Hepatocyte (in vitro differentiated cells): ENCODE measurements at regions not wholly inside any gene's neighbourhood (a gene's known extent, or its start where the extent isn't known, plus 50 kb on each side); places are given as distances from the start of the nearest gene placed in this dataset.

ENCODE experiments used
- DNase-seq: peaks from one replicate; pipeline ENCODE4 v3.0.0-alpha.2; 2016; ENCODE audit warnings: low spot score
- H2AFZ ChIP-seq: fragments of 200-600 bp; sonication (generic); 2 replicates; pipeline ENCODE4 v1.6.0; 2016; ENCODE audit warnings: antibody characterized with exemption, mild to moderate bottlenecking
- H3K27ac ChIP-seq: fragments of 200-600 bp; sonication (generic); 2 replicates; pipeline ENCODE4 v1.5.1; 2016; ENCODE audit warnings: mild to moderate bottlenecking
- H3K27me3 ChIP-seq: fragments of 200-600 bp; sonication (generic); 2 replicates; pipeline ENCODE4 v1.6.1; 2016
- H3K36me3 ChIP-seq: fragments of 200-600 bp; sonication (generic); replicated peaks from 2 replicates; pipeline ENCODE4 v1.5.1; 2016; ENCODE audit warnings: low read depth; ENCODE audit not compliant: insufficient read depth
- H3K4me1 ChIP-seq: fragments of 200-600 bp; sonication (generic); 2 replicates; pipeline ENCODE4 v1.5.1; 2016; ENCODE audit warnings: mild to moderate bottlenecking, moderate library complexity; ENCODE audit not compliant: insufficient read depth
- H3K4me2 ChIP-seq: fragments of 200-600 bp; sonication (generic); 2 replicates; pipeline ENCODE4 v1.6.0; 2016
- H3K4me3 ChIP-seq: fragments of 200-600 bp; sonication (generic); 2 replicates; pipeline ENCODE4 v1.5.1; 2016; ENCODE audit warnings: mild to moderate bottlenecking
- H3K79me2 ChIP-seq: fragments of 200-600 bp; sonication (generic); 2 replicates; pipeline ENCODE4 v1.6.0; 2017; ENCODE audit warnings: mild to moderate bottlenecking
- H3K9me2 ChIP-seq: fragments of 200-600 bp; sonication (generic); replicated peaks from 2 replicates; pipeline ENCODE4 v1.6.0; 2017; ENCODE audit warnings: mild to moderate bottlenecking; ENCODE audit not compliant: insufficient read depth
- H3K9me3 ChIP-seq: fragments of 200-600 bp; sonication (generic); 2 replicates; pipeline ENCODE4 v1.5.1; 2016; ENCODE audit warnings: low read depth, mild to moderate bottlenecking
- H4K20me1 ChIP-seq: fragments of 200-600 bp; sonication (generic); 2 replicates; pipeline ENCODE4 v1.6.0; 2016; ENCODE audit warnings: mild to moderate bottlenecking; ENCODE audit not compliant: insufficient read depth, poor library complexity, severe bottlenecking
- EZH2 ChIP-seq: fragments of 200-600 bp; sonication (generic); IDR thresholded peaks from 2 replicates; pipeline ENCODE4 v1.6.1; 2016; ENCODE audit warnings: antibody characterized with exemption, mild to moderate bottlenecking, borderline replicate concordance
- EZH2phosphoT487 ChIP-seq: fragments of 200-600 bp; sonication (generic); IDR thresholded peaks from one replicate; pipeline ENCODE4 v1.6.1; 2018; ENCODE audit warnings: antibody characterized with exemption, mild to moderate bottlenecking, low read depth, moderate library complexity; ENCODE audit not compliant: unreplicated experiment, severe bottlenecking
- whole genome bisulfite sequencing: methylation state at CpG from one replicate; pipeline ENCODE4 v1.1.6; 2016; ENCODE audit warnings: low lambda C conversion rate; ENCODE audit errors: missing lambda C conversion rate; 5-methylcytosine and 5-hydroxymethylcytosine counted together
- TF ChIP-seq, protein P1 (sequence below): fragments of 200-600 bp; sonication (generic); IDR thresholded peaks from 2 replicates; pipeline ENCODE4 v1.5.1; 2016; ENCODE audit warnings: antibody characterized with exemption, mild to moderate bottlenecking; ENCODE audit not compliant: poor library complexity

DNA sequence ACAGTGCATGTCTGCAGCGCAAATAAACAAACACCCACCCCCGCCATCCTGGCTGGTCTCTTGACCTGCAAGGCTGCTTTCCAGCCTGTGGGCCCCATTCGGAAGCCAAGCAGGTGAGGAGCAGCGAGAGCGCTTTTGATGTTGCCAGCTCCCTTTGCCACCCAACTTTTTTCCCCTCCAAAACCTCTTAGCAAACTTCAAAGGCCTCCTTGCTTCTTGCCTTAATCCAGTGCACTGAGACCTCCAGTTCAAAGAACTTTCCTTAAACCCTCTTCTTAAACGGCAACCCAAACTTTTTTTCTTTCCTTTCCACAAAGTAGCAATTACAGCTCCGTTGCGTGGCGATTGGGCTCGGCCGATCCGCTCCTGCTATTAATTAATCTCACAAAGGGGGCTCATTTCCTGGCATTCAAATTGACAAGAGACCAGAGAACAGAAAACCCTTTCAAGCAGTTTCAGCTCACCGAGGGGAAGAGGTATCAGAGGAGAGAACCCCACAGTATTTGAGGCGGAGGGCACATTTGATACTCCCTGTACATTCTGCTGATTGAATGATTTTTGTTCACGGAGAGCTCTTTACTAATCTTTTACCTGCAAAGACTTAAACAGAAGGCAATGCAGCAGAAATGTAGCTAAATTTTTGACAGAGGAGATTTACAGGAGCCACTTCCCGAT lies 531.4 kb downstream of the TMEM182 start:
- H3K4me2 ChIP-seq: peak overlapping the region; percentile 71
- TF ChIP-seq, protein P1, sequence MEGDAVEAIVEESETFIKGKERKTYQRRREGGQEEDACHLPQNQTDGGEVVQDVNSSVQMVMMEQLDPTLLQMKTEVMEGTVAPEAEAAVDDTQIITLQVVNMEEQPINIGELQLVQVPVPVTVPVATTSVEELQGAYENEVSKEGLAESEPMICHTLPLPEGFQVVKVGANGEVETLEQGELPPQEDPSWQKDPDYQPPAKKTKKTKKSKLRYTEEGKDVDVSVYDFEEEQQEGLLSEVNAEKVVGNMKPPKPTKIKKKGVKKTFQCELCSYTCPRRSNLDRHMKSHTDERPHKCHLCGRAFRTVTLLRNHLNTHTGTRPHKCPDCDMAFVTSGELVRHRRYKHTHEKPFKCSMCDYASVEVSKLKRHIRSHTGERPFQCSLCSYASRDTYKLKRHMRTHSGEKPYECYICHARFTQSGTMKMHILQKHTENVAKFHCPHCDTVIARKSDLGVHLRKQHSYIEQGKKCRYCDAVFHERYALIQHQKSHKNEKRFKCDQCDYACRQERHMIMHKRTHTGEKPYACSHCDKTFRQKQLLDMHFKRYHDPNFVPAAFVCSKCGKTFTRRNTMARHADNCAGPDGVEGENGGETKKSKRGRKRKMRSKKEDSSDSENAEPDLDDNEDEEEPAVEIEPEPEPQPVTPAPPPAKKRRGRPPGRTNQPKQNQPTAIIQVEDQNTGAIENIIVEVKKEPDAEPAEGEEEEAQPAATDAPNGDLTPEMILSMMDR: no peak
- TF ChIP-seq EZH2phosphoT487: no peak
- no peak for TF ChIP-seq EZH2

DNA sequence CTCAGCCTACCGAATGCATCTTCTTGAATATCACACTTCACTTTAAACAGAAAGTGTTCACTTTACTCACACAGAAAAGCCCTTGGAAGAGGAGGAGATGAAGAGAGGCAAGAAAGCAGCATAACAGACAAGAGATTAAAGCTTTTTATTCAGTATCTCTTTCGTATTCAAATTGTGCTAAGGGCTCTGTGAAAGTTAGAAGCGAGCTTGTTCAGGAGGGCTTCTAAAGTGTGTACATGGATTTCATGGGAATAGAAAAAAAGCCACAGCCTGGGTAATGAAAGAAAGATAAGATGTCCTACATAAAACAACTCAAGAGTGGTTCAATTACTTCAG lies 531.9 kb downstream of the TMEM182 start:
- 26% methylated on average over 3 of the region's 3 CpGs for WGBS
- Histone ChIP-seq H3K36me3 (no peaks in the 10 kb centered on the region), H2AFZ (peak overlapping the region; percentile 49), H3K4me3 (no peak overlapping the region), H3K27me3 (no peaks in the 10 kb centered on the region), H3K4me2 (peak overlapping the region; percentile 71), H3K27ac (no peak overlapping the region), H3K79me2 (no peaks in the 10 kb centered on the region), H4K20me1 (no peaks in the 10 kb centered on the region), H3K4me1 (peaks cover 5% of the 10 kb centered on the region), H3K9me2 (no peaks in the 10 kb centered on the region), H3K9me3 (no peaks in the 10 kb centered on the region)
- TF ChIP-seq, protein P1: no peak
- TF ChIP-seq EZH2phosphoT487 (no peak), EZH2 (no peak)
- DNase-seq: no peak

More for the DNA sequence above, 531.4 kb downstream of the TMEM182 start:
- peak overlapping the region; percentile 49 for H2AFZ ChIP-seq
- H3K79me2 ChIP-seq: no peaks in the 10 kb centered on the region
- H3K36me3 ChIP-seq: no peaks in the 10 kb centered on the region
- no peak for DNase-seq
- H3K9me2 ChIP-seq: no peaks in the 10 kb centered on the region
- 27% methylated on average over 16 of the region's 16 CpGs for WGBS
- H3K9me3 ChIP-seq: no peaks in the 10 kb centered on the region
- H3K27me3 ChIP-seq: no peaks in the 10 kb centered on the region
- H3K27ac ChIP-seq: no peak overlapping the region
- H4K20me1 ChIP-seq: no peaks in the 10 kb centered on the region
- H3K4me1 ChIP-seq: peaks cover 5% of the 10 kb centered on the region
- no peak overlapping the region for H3K4me3 ChIP-seq

DNA sequence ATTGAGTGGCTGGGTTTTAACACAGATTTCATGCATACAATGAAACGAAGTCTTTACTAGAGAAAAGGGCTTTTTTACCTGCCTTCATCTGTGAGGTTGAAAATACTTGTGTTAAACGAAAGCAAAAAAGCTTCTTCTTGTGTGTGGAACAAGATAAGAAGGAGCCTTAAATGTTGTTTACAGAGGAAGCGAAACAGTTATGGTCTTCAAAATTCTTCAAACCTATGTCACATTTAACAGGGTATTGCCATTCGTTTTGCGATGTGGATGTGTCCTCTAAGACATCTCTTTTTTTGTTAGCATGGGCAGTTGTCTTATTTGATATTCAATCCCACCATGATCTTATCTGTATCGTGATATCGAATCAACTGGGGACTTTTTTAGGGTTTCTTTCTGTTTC lies 532.6 kb downstream of the TMEM182 start:
- Histone ChIP-seq H3K4me2 (peak overlapping the region; percentile 71), H3K79me2 (no peaks in the 10 kb centered on the region), H3K4me3 (no peak overlapping the region), H3K4me1 (peaks cover 5% of the 10 kb centered on the region), H3K9me3 (no peaks in the 10 kb centered on the region), H3K27me3 (no peaks in the 10 kb centered on the region), H3K9me2 (no peaks in the 10 kb centered on the region), H4K20me1 (no peaks in the 10 kb centered on the region), H2AFZ (no peak overlapping the region), H3K36me3 (no peaks in the 10 kb centered on the region), H3K27ac (no peak overlapping the region)
- TF ChIP-seq EZH2phosphoT487 (no peak), EZH2 (no peak)
- TF ChIP-seq, protein P1: no peak
- no peak for DNase-seq
- 57% methylated on average over 7 of the region's 7 CpGs for WGBS
